Nephron progenitor cell (in vitro differentiated cells): ENCODE measurements at regions not wholly inside any gene's neighbourhood (a gene's known extent, or its start where the extent isn't known, plus 50 kb on each side); places are given as distances from the start of the nearest gene placed in this dataset.

ENCODE experiments used
- DNase-seq: peaks from one replicate; pipeline ENCODE4 v3.0.0; 2021
- H3K27ac Mint-ChIP-seq: 2 replicates; pipeline ENCODE4 v1.8.0; 2021; ENCODE audit warnings: mild to moderate bottlenecking, moderate library complexity, mixed read lengths
- H3K27me3 Mint-ChIP-seq: 2 replicates; pipeline ENCODE4 v1.8.0; 2021; ENCODE audit warnings: mild to moderate bottlenecking, low read depth, mixed read lengths; ENCODE audit not compliant: poor library complexity
- H3K36me3 Mint-ChIP-seq: 2 replicates; pipeline ENCODE4 v1.8.0; 2021; ENCODE audit warnings: low read depth, mixed read lengths
- H3K4me1 Mint-ChIP-seq: 2 replicates; pipeline ENCODE4 v1.8.0; 2021; ENCODE audit warnings: mixed read lengths
- H3K4me3 Mint-ChIP-seq: 2 replicates; pipeline ENCODE4 v1.8.0; 2021; ENCODE audit warnings: mild to moderate bottlenecking, moderate library complexity, mixed read lengths
- H3K9me3 Mint-ChIP-seq: 2 replicates; pipeline ENCODE4 v1.8.0; 2021; ENCODE audit warnings: mild to moderate bottlenecking, moderate library complexity, mixed read lengths
- CTCF ChIP-seq: fragments of 200-600 bp; sonication (generic); IDR thresholded peaks from 2 replicates; pipeline ENCODE4 v1.5.0; 2021; ENCODE audit warnings: antibody characterized with exemption

GRCh38 chr2:226115832-226116200, 683.8 kb downstream of the IRS1 start:
- no peak overlapping the region for H3K4me3 Mint-ChIP-seq
- peaks cover 10% of the 10 kb centered on the region for H3K4me1 Mint-ChIP-seq
- H3K27me3 Mint-ChIP-seq = no peaks in the 10 kb centered on the region
- no peaks in the 10 kb centered on the region for H3K36me3 Mint-ChIP-seq
- H3K9me3 Mint-ChIP-seq = no peaks in the 10 kb centered on the region
- TF ChIP-seq CTCF = no peak
- DNase-seq = no peak
- H3K27ac Mint-ChIP-seq = no peak overlapping the region

DNA sequence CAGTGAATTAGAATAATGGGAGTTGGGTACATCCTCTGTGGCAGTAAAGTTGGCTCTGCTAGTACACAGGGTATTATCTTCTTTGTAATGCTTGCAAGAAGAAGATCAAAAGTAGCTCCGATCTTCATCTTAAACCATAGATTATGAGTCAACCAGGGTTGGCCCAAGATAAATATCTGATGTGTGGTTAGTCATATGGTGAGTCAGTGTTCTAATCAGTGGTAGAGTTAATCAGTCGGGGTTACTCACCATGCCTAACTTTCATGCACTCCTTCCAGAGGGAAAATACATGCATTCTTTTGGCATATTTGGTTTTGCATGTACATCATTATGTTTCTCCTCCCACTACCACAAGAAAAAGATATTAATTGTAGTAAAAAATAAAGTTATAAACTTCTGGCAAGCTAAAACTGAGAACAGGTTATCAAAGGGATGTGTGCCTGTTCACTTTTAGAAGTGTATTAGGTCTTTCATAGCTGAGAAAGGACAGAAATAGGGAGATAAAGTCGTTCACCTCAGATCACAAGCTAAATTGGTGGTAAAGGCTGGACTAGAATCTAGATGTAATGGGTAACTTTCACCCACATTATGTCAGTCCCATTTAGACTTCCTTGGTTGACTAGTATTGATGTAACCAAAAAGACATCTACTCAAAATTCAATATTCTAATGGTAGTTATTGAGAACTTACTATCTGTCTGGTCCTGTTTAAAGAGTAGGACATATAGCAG, 684.4 kb downstream of the IRS1 start:
- Mint-ChIP-seq H3K27ac (no peak overlapping the region), H3K36me3 (no peaks in the 10 kb centered on the region), H3K27me3 (no peaks in the 10 kb centered on the region), H3K9me3 (no peaks in the 10 kb centered on the region), H3K4me1 (peaks cover 10% of the 10 kb centered on the region), H3K4me3 (no peak overlapping the region)
- TF ChIP-seq CTCF = no peak
- DNase-seq = no peak

DNA sequence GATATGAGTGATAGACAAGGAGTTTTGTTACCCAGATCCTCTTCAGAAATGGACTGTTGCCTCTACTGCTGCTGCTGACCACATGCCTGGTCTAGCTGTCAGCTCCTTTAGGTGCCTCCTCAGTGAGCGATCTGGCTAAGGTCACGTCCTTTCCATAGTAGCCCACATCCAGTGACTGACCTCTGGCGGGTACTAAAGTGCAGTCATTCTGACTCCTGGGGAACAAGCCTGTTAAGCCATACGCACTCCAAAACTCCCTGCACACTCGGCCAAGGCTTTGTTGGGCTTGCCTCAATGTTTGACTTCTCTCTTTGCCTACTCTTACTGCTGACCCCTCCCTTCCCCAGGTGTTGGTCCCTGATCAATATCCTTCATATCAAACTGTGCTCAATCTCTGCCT, 685.2 kb downstream of the IRS1 start:
- H3K27me3 Mint-ChIP-seq = no peaks in the 10 kb centered on the region
- TF ChIP-seq CTCF = no peak
- H3K4me3 Mint-ChIP-seq = no peak overlapping the region
- H3K36me3 Mint-ChIP-seq = no peaks in the 10 kb centered on the region
- no peak for DNase-seq
- H3K27ac Mint-ChIP-seq = no peak overlapping the region
- peaks cover 5% of the 10 kb centered on the region for H3K9me3 Mint-ChIP-seq
- H3K4me1 Mint-ChIP-seq = peaks cover 10% of the 10 kb centered on the region

DNA sequence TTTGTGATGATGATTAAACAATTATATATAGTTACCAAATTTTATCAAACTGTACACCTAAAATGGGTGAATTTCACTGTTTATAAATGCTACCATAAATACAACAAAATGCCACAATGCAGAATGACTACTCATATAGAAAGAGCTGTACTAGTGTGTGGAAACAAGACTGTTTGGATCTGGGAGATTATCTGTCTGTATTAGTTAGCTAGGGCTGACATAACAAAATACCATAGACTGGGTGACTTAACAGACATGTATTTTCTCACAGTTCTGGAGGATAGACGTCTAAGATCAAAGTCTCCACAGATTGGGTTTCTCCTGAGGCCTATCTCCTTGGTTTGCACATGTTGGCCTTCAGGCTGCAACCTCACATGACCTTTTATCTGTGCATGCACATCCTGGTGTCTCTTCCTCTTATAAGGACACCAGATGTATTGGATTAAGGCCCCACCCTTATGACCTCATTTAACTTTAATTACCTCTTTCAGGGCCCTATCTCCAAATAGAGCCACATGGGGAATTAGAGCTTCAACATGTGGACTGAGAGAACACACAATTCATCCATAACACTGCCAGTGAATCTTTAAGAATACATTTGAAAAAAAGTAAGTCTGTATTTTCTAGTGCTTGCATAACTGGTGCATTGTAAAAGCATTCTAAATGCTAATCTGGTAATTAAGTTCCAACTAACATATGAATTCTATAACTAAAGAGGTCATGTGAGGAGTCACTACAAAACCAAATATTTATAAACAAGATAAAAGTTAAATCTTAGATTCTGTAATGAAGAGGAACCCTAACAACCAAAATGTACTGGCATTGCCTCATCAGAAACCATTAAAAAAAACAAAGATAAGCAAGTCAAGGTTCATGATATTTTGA, 699.6 kb downstream of the NYAP2 start:
- no peak for DNase-seq
- TF ChIP-seq CTCF = no peak
- Mint-ChIP-seq H3K36me3 (no peaks in the 10 kb centered on the region), H3K27ac (no peak overlapping the region), H3K4me1 (no peaks in the 10 kb centered on the region), H3K4me3 (no peak overlapping the region), H3K9me3 (peaks cover 29% of the 10 kb centered on the region), H3K27me3 (peaks cover under 1% of the 10 kb centered on the region)

DNA sequence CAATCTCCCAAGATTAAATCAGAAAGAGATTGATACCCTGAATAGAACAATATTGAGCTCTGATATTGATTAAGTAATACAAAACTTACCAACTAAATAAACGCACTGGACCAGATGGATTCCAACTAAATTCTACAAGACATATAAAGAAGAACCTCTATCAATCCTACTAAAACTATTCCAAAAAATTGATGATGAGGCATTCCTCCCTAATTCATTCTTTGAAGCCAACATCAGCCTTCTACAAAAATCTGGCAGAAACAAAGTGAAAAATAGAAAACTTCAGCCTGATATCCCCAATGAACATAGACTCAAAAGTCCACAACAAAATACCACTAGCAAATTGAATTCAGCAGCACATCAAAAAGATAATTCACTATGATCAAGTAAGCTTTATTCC, 695.5 kb downstream of the NYAP2 start:
- Mint-ChIP-seq H3K4me1 (no peaks in the 10 kb centered on the region), H3K27ac (no peak overlapping the region), H3K9me3 (peaks cover 36% of the 10 kb centered on the region), H3K36me3 (no peaks in the 10 kb centered on the region), H3K27me3 (no peaks in the 10 kb centered on the region), H3K4me3 (no peak overlapping the region)
- no peak for TF ChIP-seq CTCF
- DNase-seq = no peak
